Kidney (tissue), 13 donors: ENCODE measurements at regions not wholly inside any gene's neighbourhood (a gene's known extent, or its start where the extent isn't known, plus 50 kb on each side); places are given as distances from the start of the nearest gene placed in this dataset.

Source experiments
- DNase-seq, 5 donors: peaks; one replicate each; pipeline ENCODE4 v3.0.0-alpha.2; 2013 to 2020
- FAIRE-seq: peaks from 2 replicates; lab custom pipeline; 2012; peaks lifted over from hg19 to GRCh38; lab: Jason Lieb, UNC
- H3K27ac ChIP-seq, 2 donors: one replicate each; pipeline ENCODE4 v1.7.0; 2013; ENCODE audit warnings: low read depth in 2 of 2, low read length in 2 of 2, inconsistent platforms in 1 of 2
- H3K27me3 ChIP-seq: one replicate; pipeline ENCODE4 v1.7.1; 2013; ENCODE audit warnings: low read length, inconsistent platforms; ENCODE audit not compliant: control insufficient read depth, insufficient read depth
- H3K36me3 ChIP-seq, 3 donors: one replicate each; pipeline versions ENCODE4 v1.7.0 to v1.7.1; 2013; ENCODE audit warnings: low read length in 3 of 3, control low read depth in 1 of 3, inconsistent platforms in 1 of 3; ENCODE audit not compliant: insufficient read depth in 3 of 3, control insufficient read depth in 2 of 3
- H3K4me1 ChIP-seq, 3 donors: one replicate each; pipeline versions ENCODE4 v1.7.0 to v1.7.1; 2013; ENCODE audit warnings: low read length in 3 of 3, inconsistent platforms in 1 of 3, low read depth in 1 of 3; ENCODE audit not compliant: control insufficient read depth in 2 of 3, insufficient read depth in 2 of 3
- H3K4me3 ChIP-seq, 3 donors: one replicate each; pipeline versions ENCODE4 v1.7.0 to v1.8.1; 2013; ENCODE audit warnings: low read length in 3 of 3, control low read depth in 1 of 3, inconsistent platforms in 1 of 3
- H3K9ac ChIP-seq, 3 donors: one replicate each; pipeline versions ENCODE4 v1.7.0 to v1.7.1; 2013; ENCODE audit warnings: low read length in 3 of 3, control low read depth in 1 of 3, inconsistent platforms in 1 of 3
- H3K9me3 ChIP-seq, 3 donors: one replicate each; pipeline versions ENCODE4 v1.7.0 to v1.7.1; 2013; ENCODE audit warnings: low read length in 3 of 3, control low read depth in 1 of 3, inconsistent platforms in 1 of 3; ENCODE audit not compliant: control insufficient read depth in 2 of 3, insufficient read depth in 1 of 3
- intact Hi-C: fragments of 100-400 bp; cut with DNase I; formaldehyde crosslinking; loops from one replicate; pipeline ENCODE4 v1.11.1; 2022
- TF ChIP-seq, protein P1 (sequence below): IDR thresholded peaks from 3 replicates; pipeline ENCODE4 v1.5.1; 2012; ENCODE audit warnings: mild to moderate bottlenecking, moderate library complexity, borderline replicate concordance; ENCODE audit not compliant: insufficient read depth; ENCODE audit errors: extremely low read depth
- donor health status: control.
- donor health status: control.
- donor health status: control.
- donor health status: control.
- donor health status: control.
- donor health status: DM: yes; HTN: yes; CAD: no.
- donor health status: Normal renal cell carcinoma (clear cell type).

GRCh38 chr13:80083081-80083852, 257.7 kb downstream of the SPRY2 start:
- FAIRE-seq: no peak

GRCh38 chr13:80082396-80083080, 258.4 kb downstream of the SPRY2 start:
- Histone ChIP-seq H3K4me1 (peaks cover 0 to 2% (median 0%) of the 10 kb centered on the region in 3 donors), H3K4me3 (no peak overlapping the region), H3K27me3 (no peaks in the 10 kb centered on the region), H3K27ac (no peak overlapping the region), H3K36me3 (no peaks in the 10 kb centered on the region), H3K9ac (no peak overlapping the region), H3K9me3 (no peaks in the 10 kb centered on the region)
- no peak for FAIRE-seq
- TF ChIP-seq, protein P1, sequence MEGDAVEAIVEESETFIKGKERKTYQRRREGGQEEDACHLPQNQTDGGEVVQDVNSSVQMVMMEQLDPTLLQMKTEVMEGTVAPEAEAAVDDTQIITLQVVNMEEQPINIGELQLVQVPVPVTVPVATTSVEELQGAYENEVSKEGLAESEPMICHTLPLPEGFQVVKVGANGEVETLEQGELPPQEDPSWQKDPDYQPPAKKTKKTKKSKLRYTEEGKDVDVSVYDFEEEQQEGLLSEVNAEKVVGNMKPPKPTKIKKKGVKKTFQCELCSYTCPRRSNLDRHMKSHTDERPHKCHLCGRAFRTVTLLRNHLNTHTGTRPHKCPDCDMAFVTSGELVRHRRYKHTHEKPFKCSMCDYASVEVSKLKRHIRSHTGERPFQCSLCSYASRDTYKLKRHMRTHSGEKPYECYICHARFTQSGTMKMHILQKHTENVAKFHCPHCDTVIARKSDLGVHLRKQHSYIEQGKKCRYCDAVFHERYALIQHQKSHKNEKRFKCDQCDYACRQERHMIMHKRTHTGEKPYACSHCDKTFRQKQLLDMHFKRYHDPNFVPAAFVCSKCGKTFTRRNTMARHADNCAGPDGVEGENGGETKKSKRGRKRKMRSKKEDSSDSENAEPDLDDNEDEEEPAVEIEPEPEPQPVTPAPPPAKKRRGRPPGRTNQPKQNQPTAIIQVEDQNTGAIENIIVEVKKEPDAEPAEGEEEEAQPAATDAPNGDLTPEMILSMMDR: no peak
- DNase-seq: no peak
- intact Hi-C loops: no loop called here

More at GRCh38 chr13:80083081-80083852, 257.7 kb downstream of the SPRY2 start:
- H3K27ac ChIP-seq: no peak overlapping the region
- H3K9me3 ChIP-seq: no peaks in the 10 kb centered on the region
- TF ChIP-seq, protein P1: no peak
- DNase-seq: peak in 1 of 5 donors; percentile 23
- peaks cover 0 to 2% (median 0%) of the 10 kb centered on the region in 3 donors for H3K4me1 ChIP-seq
- intact Hi-C loops: no loop called here
- no peak overlapping the region for H3K4me3 ChIP-seq
- no peaks in the 10 kb centered on the region for H3K36me3 ChIP-seq
- H3K27me3 ChIP-seq: no peaks in the 10 kb centered on the region
- H3K9ac ChIP-seq: no peak overlapping the region

- no peak for FAIRE-seq
These were observed 266.1 kb downstream of the SPRY2 start for GRCh38 chr13:80074811-80075210.

More at GRCh38 chr13:80074811-80075210, 266.1 kb downstream of the SPRY2 start:
- TF ChIP-seq, protein P1: no peak
- Histone ChIP-seq H3K36me3 (no peaks in the 10 kb centered on the region), H3K9me3 (no peaks in the 10 kb centered on the region), H3K27me3 (no peaks in the 10 kb centered on the region), H3K4me3 (no peak overlapping the region), H3K27ac (no peak overlapping the region), H3K9ac (no peak overlapping the region), H3K4me1 (no peaks in the 10 kb centered on the region)
- DNase-seq: no peak
- intact Hi-C loops: no loop called here
